PC-3 (cell line): ENCODE measurements at regions not wholly inside any gene's neighbourhood (a gene's known extent, or its start where the extent isn't known, plus 50 kb on each side); places are given as distances from the start of the nearest gene placed in this dataset.

ENCODE experiments used
- ATAC-seq: fragments of 200-7000 bp; cut with Tn5 transposase; 2 replicates; pipeline ENCODE4 v1.9.1; 2020; ENCODE audit warnings: mild to moderate bottlenecking, moderate library complexity
- BruUV-seq: library from RNA; stranded (reverse); fragments of 400-500 nt; replicated peaks from 2 replicates; lab custom pipeline; 2021; lab: Mats Ljungman, UMichigan
- CTCF ChIA-PET: fragments of 300-600 bp; sonication (Branson Sonifier 250); formaldehyde crosslinking; loops from one replicate; lab custom pipeline; 2022; ENCODE audit warnings: antibody characterized with exemption; lab: Charles Lee
- POLR2A ChIA-PET: fragments of 300-600 bp; sonication (Branson Sonifier 250); formaldehyde crosslinking; loops from one replicate; lab custom pipeline; 2022; ENCODE audit warnings: antibody characterized with exemption; ENCODE audit not compliant: unreplicated experiment; lab: Charles Lee
- DNase-seq: peaks from one replicate; pipeline ENCODE4 v3.0.0-alpha.2; 2015
- H2AFZ ChIP-seq: fragments of 300-600 bp; sonication (generic); 2 replicates; pipeline ENCODE4 v1.6.0; 2016; ENCODE audit warnings: antibody characterized with exemption, low read length
- H3F3A ChIP-seq: fragments of 300-600 bp; sonication (generic); one replicate; pipeline ENCODE4 v1.6.0; 2017; ENCODE audit warnings: antibody characterized with exemption, low read length, control low read depth, mild to moderate bottlenecking; ENCODE audit not compliant: unreplicated experiment
- H3K27ac ChIP-seq: fragments of 300-600 bp; sonication (generic); 2 replicates; pipeline ENCODE4 v1.5.1; 2016; ENCODE audit warnings: mild to moderate bottlenecking, low read length
- H3K27me3 ChIP-seq: fragments of 300-600 bp; sonication (generic); 2 replicates; pipeline ENCODE4 v1.6.1; 2016; ENCODE audit warnings: low read length, mixed read lengths
- H3K36me3 ChIP-seq: fragments of 300-600 bp; sonication (generic); 2 replicates; pipeline ENCODE4 v1.6.1; 2016; ENCODE audit warnings: low read depth, mixed run types, low read length, mixed read lengths
- H3K4me1 ChIP-seq: fragments of 300-600 bp; sonication (generic); 2 replicates; pipeline ENCODE4 v1.5.1; 2016; ENCODE audit warnings: low read length; ENCODE audit not compliant: insufficient read depth
- H3K4me2 ChIP-seq: fragments of 300-600 bp; sonication (generic); 2 replicates; pipeline ENCODE4 v1.6.0; 2016; ENCODE audit warnings: low read length
- H3K4me3 ChIP-seq: fragments of 300-600 bp; sonication (generic); 2 replicates; pipeline ENCODE4 v1.5.1; 2016; ENCODE audit warnings: mild to moderate bottlenecking, low read length, mixed read lengths
- H3K79me2 ChIP-seq: fragments of 300-600 bp; sonication (generic); 2 replicates; pipeline ENCODE4 v1.6.1; 2017; ENCODE audit warnings: low read length, mixed read lengths
- H3K9ac ChIP-seq: fragments of 300-600 bp; sonication (generic); 2 replicates; pipeline ENCODE4 v1.6.0; 2016; ENCODE audit warnings: mild to moderate bottlenecking, low read length
- H3K9me2 ChIP-seq: fragments of 300-600 bp; sonication (generic); replicated peaks from 2 replicates; pipeline ENCODE4 v1.6.1; 2016; ENCODE audit warnings: mixed run types, low read length, mixed read lengths
- H3K9me3 ChIP-seq: fragments of 300-600 bp; sonication (generic); 2 replicates; pipeline ENCODE4 v1.6.1; 2016; ENCODE audit warnings: low read length, mixed read lengths
- H4K20me1 ChIP-seq: fragments of 300-600 bp; sonication (generic); 2 replicates; pipeline ENCODE4 v1.6.1; 2016; ENCODE audit warnings: low read length, mixed read lengths
- EZH2 ChIP-seq: fragments of 300-600 bp; sonication (generic); IDR thresholded peaks from one replicate; pipeline ENCODE4 v1.6.1; 2017; ENCODE audit warnings: antibody characterized with exemption, mild to moderate bottlenecking, low read length; ENCODE audit not compliant: unreplicated experiment
- EZH2phosphoT487 ChIP-seq: fragments of 300-600 bp; sonication (generic); IDR thresholded peaks from 2 replicates; pipeline ENCODE4 v1.6.1; 2018; ENCODE audit warnings: mild to moderate bottlenecking, antibody characterized with exemption, low read length, borderline replicate concordance
- intact Hi-C: fragments of 100-400 bp; cut with micrococcal nuclease; formaldehyde crosslinking; loops from 2 replicates; pipeline ENCODE4 v1.9.0; 2023
- TF ChIP-seq, protein P1 (sequence below): fragments of 300-600 bp; sonication (generic); conservative IDR thresholded peaks from 2 replicates; pipeline ENCODE4 v1.5.1; 2017; ENCODE audit warnings: antibody characterized with exemption, low read depth, mild to moderate bottlenecking, low read length

DNA sequence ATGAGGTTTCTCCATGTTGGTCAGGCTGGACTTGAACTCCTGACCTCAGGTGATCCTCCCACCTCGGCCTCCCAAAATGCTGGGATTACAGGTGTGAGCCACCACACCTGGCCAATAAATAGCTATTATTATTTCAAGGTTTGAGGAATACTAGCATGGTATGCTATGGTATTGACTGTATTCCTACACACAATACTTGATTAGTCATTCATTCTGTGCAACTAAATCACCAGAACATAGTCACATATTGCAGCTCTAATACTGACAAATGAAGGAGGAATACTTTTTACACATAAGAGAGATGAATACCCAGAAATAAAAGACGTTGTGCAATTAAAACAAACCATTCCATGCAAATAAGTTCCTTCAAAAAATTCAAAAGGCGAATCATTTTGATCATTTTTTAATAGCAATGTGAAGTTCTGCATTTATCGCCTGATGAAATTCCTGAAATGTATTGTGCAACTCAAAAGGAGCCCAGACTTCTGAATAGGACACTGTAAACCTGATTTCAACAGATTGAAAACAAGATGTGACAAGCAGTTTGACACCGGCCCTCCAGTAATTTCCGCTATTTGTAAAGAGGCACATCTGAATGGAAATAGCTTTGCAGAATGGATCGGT is 687.4 kb upstream of the SEMA6A start:
- Histone ChIP-seq H2AFZ (no peak overlapping the region), H3K27me3 (no peaks in the 10 kb centered on the region), H3K4me2 (no peak overlapping the region), H3K27ac (no peak overlapping the region), H3K36me3 (no peaks in the 10 kb centered on the region), H3K4me3 (no peak overlapping the region), H3K9me3 (0 out of 2 replicates have a peak, but pooled peaks cover 5% of the 10 kb centered on the region), H3F3A (no peaks in the 10 kb centered on the region), H3K9me2 (no peaks in the 10 kb centered on the region), H4K20me1 (no peaks in the 10 kb centered on the region), H3K79me2 (no peaks in the 10 kb centered on the region), H3K9ac (no peak overlapping the region), H3K4me1 (no peaks in the 10 kb centered on the region)
- ChIA-PET POLR2A (no interaction called here), CTCF (no interaction called here)
- TF ChIP-seq, protein P1, sequence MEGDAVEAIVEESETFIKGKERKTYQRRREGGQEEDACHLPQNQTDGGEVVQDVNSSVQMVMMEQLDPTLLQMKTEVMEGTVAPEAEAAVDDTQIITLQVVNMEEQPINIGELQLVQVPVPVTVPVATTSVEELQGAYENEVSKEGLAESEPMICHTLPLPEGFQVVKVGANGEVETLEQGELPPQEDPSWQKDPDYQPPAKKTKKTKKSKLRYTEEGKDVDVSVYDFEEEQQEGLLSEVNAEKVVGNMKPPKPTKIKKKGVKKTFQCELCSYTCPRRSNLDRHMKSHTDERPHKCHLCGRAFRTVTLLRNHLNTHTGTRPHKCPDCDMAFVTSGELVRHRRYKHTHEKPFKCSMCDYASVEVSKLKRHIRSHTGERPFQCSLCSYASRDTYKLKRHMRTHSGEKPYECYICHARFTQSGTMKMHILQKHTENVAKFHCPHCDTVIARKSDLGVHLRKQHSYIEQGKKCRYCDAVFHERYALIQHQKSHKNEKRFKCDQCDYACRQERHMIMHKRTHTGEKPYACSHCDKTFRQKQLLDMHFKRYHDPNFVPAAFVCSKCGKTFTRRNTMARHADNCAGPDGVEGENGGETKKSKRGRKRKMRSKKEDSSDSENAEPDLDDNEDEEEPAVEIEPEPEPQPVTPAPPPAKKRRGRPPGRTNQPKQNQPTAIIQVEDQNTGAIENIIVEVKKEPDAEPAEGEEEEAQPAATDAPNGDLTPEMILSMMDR = no peak
- no peak for TF ChIP-seq EZH2phosphoT487
- TF ChIP-seq EZH2 = no peak
- no peak for DNase-seq
- BruUV-seq = no TSS peak
- no peak for ATAC-seq
- intact Hi-C loops = no loop called here

DNA sequence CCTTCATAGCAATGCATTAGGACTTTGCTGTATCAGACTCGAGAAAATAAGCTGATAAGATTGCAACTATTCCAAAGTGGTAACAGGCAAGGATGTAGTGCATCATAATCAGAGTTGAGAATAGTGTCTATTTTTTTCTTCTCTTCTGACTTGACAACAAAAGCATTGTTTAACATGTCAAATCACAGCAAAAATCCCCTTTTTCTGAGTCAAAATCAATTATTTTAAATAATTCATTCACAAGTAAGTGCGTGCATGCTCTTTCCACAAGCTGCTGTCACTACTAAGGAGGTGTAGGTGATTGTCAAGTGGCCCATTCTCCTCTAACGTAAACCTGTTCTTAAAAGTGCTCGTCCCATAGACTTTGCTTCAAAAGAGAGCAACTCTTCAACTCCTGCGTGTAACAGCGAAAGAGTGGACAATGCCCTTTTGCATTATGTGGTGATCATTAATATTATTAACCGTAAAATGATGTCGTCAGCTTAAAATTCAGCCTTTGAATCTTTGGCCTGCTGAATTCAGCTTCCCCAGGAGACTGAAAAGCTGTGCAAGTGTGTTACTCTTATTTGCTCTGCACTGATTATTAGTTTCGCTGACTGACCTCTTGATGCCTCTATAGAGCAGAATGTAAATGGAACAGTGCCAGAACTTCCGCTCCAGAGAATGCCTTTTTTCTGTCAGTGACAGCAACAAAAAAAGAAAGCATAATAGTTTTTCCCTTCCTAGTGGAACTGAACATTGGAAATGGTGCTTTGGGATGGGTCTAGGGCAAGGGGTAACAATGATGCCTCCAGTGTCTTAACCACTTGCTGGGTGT is 680.8 kb upstream of the SEMA6A start:
- no TSS peak for BruUV-seq
- Histone ChIP-seq H3K4me2 (no peak overlapping the region), H3K27me3 (no peaks in the 10 kb centered on the region), H3K9me2 (no peaks in the 10 kb centered on the region), H3K4me3 (no peak overlapping the region), H2AFZ (no peak overlapping the region), H3F3A (no peaks in the 10 kb centered on the region), H3K27ac (no peak overlapping the region), H4K20me1 (no peaks in the 10 kb centered on the region), H3K9ac (no peak overlapping the region), H3K79me2 (no peaks in the 10 kb centered on the region), H3K36me3 (no peaks in the 10 kb centered on the region), H3K9me3 (no peaks in the 10 kb centered on the region), H3K4me1 (no peaks in the 10 kb centered on the region)
- DNase-seq = no peak
- TF ChIP-seq EZH2phosphoT487 (no peak), EZH2 (no peak)
- TF ChIP-seq, protein P1 = no peak
- no peak for ATAC-seq
- CTCF ChIA-PET = no interaction called here
- POLR2A ChIA-PET = no interaction called here
- intact Hi-C loops = no loop called here

DNA sequence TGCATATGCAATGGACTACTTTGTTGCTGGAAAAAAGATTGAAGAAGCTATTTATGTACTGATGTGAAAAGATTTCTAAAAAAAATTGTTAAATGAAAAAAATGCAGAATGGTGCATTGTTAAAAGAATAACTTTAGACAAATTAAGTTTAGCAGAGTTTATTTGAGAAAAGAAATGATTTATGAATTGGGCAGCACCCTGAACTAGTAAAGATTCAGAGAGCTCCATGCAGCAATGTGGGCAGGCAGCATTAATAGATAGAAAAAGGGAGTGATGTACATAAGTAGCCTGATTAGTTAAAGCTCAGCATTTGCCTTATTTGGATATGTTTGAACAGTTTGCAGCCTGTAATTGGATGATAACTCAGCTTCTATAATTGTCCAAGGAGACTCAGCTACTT is 677.9 kb upstream of the SEMA6A start:
- Histone ChIP-seq H3K4me1 (no peaks in the 10 kb centered on the region), H3F3A (no peaks in the 10 kb centered on the region), H3K4me3 (no peak overlapping the region), H3K27me3 (no peaks in the 10 kb centered on the region), H3K4me2 (no peak overlapping the region), H3K27ac (no peak overlapping the region), H2AFZ (no peak overlapping the region), H3K9ac (no peak overlapping the region), H4K20me1 (no peaks in the 10 kb centered on the region), H3K9me3 (no peaks in the 10 kb centered on the region), H3K36me3 (no peaks in the 10 kb centered on the region), H3K79me2 (no peaks in the 10 kb centered on the region), H3K9me2 (no peaks in the 10 kb centered on the region)
- ChIA-PET CTCF (no interaction called here), POLR2A (no interaction called here)
- no peak for TF ChIP-seq EZH2
- no peak for TF ChIP-seq EZH2phosphoT487
- TF ChIP-seq, protein P1 = no peak
- ATAC-seq (no peak), DNase-seq (no peak)
- no TSS peak for BruUV-seq
- intact Hi-C loops = no loop called here
